Epithelial cell of esophagus (primary cell): ENCODE measurements at regions not wholly inside any gene's neighbourhood (a gene's known extent, or its start where the extent isn't known, plus 50 kb on each side); places are given as distances from the start of the nearest gene placed in this dataset.

Source experiments
- DNase-seq: peaks from one replicate; pipeline ENCODE4 v3.0.0; 2010; ENCODE audit warnings: low read depth
- H3K4me3 ChIP-seq: 2 replicates; pipeline ENCODE4 v1.5.1; 2011; ENCODE audit warnings: mild to moderate bottlenecking, low read length, control low read depth
- CTCF ChIP-seq: IDR thresholded peaks from 2 replicates; pipeline ENCODE4 v1.5.1; 2011; ENCODE audit warnings: low read depth, mild to moderate bottlenecking, low read length, control low read depth, inconsistent platforms; ENCODE audit not compliant: insufficient read depth; ENCODE audit errors: missing control alignments

- no peak for DNase-seq
- TF ChIP-seq CTCF: no peak
- no peak overlapping the region for H3K4me3 ChIP-seq
Observed at GRCh38 chr2:114616-115015, 68.3 kb upstream of the FAM110C start.

GRCh38 chr2:109998-110397 is 63.7 kb upstream of the FAM110C start:
- no peak overlapping the region for H3K4me3 ChIP-seq
- no peak for TF ChIP-seq CTCF
- DNase-seq: no peak

GRCh38 chr2:108920-109809 is 62.9 kb upstream of the FAM110C start:
- no peak for TF ChIP-seq CTCF
- no peak for DNase-seq
- no peak overlapping the region for H3K4me3 ChIP-seq

GRCh38 chr2:101016-101415 is 54.7 kb upstream of the FAM110C start:
- DNase-seq: no peak
- no peak for TF ChIP-seq CTCF
- H3K4me3 ChIP-seq: no peak overlapping the region
